Subcutaneous abdominal adipose tissue (tissue), 5 donors: ENCODE measurements at regions not wholly inside any gene's neighbourhood (a gene's known extent, or its start where the extent isn't known, plus 50 kb on each side); places are given as distances from the start of the nearest gene placed in this dataset.

Source experiments
- H3K27ac ChIP-seq: one replicate; pipeline ENCODE4 v1.7.0; 2013; ENCODE audit warnings: low read depth, mild to moderate bottlenecking, inconsistent platforms, low read length, moderate library complexity
- H3K27me3 ChIP-seq, 5 donors: one replicate each; pipeline ENCODE4 v1.7.0; 2013; ENCODE audit warnings: low read length in 5 of 5, inconsistent platforms in 1 of 5; ENCODE audit not compliant: control insufficient read depth in 5 of 5, insufficient read depth in 4 of 5
- H3K36me3 ChIP-seq, 5 donors: one replicate each; pipeline ENCODE4 v1.7.0; 2013; ENCODE audit warnings: low read length in 5 of 5; ENCODE audit not compliant: control insufficient read depth in 5 of 5, insufficient read depth in 5 of 5
- H3K4me1 ChIP-seq, 5 donors: one replicate each; pipeline ENCODE4 v1.7.0; 2013; ENCODE audit warnings: low read length in 5 of 5, mild to moderate bottlenecking in 3 of 5, moderate library complexity in 1 of 5; ENCODE audit not compliant: control insufficient read depth in 5 of 5, insufficient read depth in 5 of 5
- H3K4me3 ChIP-seq, 5 donors: one replicate each; pipeline ENCODE4 v1.7.0; 2013; ENCODE audit warnings: low read length in 5 of 5, low read depth in 1 of 5
- H3K9ac ChIP-seq, 5 donors: one replicate each; pipeline ENCODE4 v1.7.0; 2013; ENCODE audit warnings: low read length in 5 of 5, mild to moderate bottlenecking in 4 of 5, moderate library complexity in 3 of 5
- H3K9me3 ChIP-seq, 5 donors: one replicate each; pipeline ENCODE4 v1.7.0; 2013; ENCODE audit warnings: low read length in 5 of 5; ENCODE audit not compliant: control insufficient read depth in 5 of 5
- donor health status: healthy.
- donor health status: healthy.
- donor health status: healthy.
- donor health status: healthy.
- donor health status: healthy.

GRCh38 chr13:58202099-58202498 is 570.6 kb downstream of the PCDH17 start:
- no peak overlapping the region for H3K4me3 ChIP-seq
- H3K9ac ChIP-seq: no peak overlapping the region
- H3K36me3 ChIP-seq: no peaks in the 10 kb centered on the region
- no peaks in the 10 kb centered on the region for H3K27me3 ChIP-seq
- H3K9me3 ChIP-seq: no peaks in the 10 kb centered on the region
- peaks cover 0 to under 1% (median 0%) of the 10 kb centered on the region in 5 donors for H3K4me1 ChIP-seq
- no peak overlapping the region for H3K27ac ChIP-seq

DNA sequence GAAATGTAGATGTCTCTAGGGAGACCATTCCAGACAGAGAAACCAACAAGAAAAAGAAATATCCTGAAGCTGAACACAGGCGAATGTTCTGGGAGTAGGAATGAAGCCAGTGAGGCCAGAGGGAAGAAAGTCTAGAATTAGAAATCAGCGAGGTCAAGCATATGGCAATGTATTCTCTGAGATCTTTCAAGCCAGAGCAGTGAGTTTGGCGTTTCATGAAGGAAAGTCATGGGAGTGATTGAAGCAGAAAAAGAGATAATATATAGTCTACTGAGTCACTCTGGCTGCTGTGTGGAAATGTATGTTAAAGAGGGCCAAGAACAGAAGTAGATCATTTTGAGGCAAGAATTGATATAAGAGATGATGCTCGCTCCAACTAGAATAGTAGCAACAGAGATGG is 576.0 kb downstream of the PCDH17 start:
- no peak overlapping the region for H3K27ac ChIP-seq
- no peak overlapping the region for H3K9ac ChIP-seq
- H3K4me1 ChIP-seq: peaks cover 0 to 12% (median 0%) of the 10 kb centered on the region in 5 donors
- no peaks in the 10 kb centered on the region for H3K9me3 ChIP-seq
- peak overlapping the region in 1 of 5 donors; percentile 28 for H3K4me3 ChIP-seq
- H3K36me3 ChIP-seq: no peaks in the 10 kb centered on the region
- no peaks in the 10 kb centered on the region for H3K27me3 ChIP-seq

DNA sequence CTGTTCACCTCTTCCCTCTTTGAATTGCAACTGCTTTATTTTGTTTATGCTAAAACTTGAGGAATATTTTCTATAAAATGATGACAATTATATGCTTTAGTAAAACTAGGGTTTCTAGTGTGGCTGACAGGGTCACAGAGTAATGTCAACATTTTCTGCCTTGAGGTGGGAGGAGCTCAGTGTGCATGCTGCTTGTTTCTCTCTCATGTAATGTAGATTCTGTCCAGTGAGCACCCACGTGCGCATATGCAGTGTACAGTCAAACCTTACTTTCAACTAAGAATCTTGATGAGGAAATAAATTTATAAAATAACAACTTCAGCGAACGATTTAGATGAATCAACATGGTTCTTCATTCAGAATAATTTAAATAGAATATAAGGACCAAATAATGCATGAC is 603.9 kb downstream of the PCDH17 start:
- Histone ChIP-seq H3K27ac (no peak overlapping the region), H3K27me3 (peaks cover 0 to 3% (median 0%) of the 10 kb centered on the region in 5 donors), H3K9me3 (peaks cover 0 to 4% (median 0%) of the 10 kb centered on the region in 5 donors), H3K9ac (no peak overlapping the region), H3K4me3 (no peak overlapping the region), H3K36me3 (no peaks in the 10 kb centered on the region), H3K4me1 (no peaks in the 10 kb centered on the region)

GRCh38 chr13:58238972-58239773 is 607.6 kb downstream of the PCDH17 start:
- H3K9me3 ChIP-seq: peaks cover 0 to 4% (median 1%) of the 10 kb centered on the region in 5 donors
- H3K9ac ChIP-seq: no peak overlapping the region
- no peaks in the 10 kb centered on the region for H3K4me1 ChIP-seq
- H3K36me3 ChIP-seq: no peaks in the 10 kb centered on the region
- no peak overlapping the region for H3K4me3 ChIP-seq
- peaks cover 0 to 3% (median 0%) of the 10 kb centered on the region in 5 donors for H3K27me3 ChIP-seq
- no peak overlapping the region for H3K27ac ChIP-seq

GRCh38 chr13:58239774-58240268 is 608.3 kb downstream of the PCDH17 start:
- Histone ChIP-seq H3K27ac (no peak overlapping the region), H3K27me3 (peaks cover 0 to 3% (median 0%) of the 10 kb centered on the region in 5 donors), H3K9ac (no peak overlapping the region), H3K9me3 (peaks cover 0 to 4% (median 3%) of the 10 kb centered on the region in 5 donors), H3K36me3 (no peaks in the 10 kb centered on the region), H3K4me1 (no peaks in the 10 kb centered on the region), H3K4me3 (no peak overlapping the region)

DNA sequence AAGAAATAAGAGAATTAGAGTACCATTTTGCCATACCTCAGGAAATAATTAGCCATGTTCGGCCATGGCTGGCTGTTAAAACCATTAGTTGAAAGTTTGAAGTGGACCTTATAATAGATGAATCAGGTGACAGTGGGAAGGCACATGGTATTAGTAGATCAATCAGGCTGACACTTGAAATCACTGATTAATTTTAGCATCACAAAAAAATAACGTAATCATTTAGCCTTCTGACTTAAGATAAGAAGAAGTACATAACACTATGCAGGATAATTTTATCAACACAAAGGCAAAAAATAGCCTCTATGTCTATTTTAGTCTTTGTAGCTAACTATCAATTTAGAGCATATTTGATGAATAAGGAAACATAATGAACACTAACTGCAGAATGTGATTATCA is 615.5 kb downstream of the PCDH17 start:
- no peak overlapping the region for H3K27ac ChIP-seq
- no peak overlapping the region for H3K9ac ChIP-seq
- H3K4me3 ChIP-seq: no peak overlapping the region
- no peaks in the 10 kb centered on the region for H3K27me3 ChIP-seq
- H3K9me3 ChIP-seq: peaks cover 0 to 3% (median 0%) of the 10 kb centered on the region in 5 donors
- no peaks in the 10 kb centered on the region for H3K36me3 ChIP-seq
- no peaks in the 10 kb centered on the region for H3K4me1 ChIP-seq

DNA sequence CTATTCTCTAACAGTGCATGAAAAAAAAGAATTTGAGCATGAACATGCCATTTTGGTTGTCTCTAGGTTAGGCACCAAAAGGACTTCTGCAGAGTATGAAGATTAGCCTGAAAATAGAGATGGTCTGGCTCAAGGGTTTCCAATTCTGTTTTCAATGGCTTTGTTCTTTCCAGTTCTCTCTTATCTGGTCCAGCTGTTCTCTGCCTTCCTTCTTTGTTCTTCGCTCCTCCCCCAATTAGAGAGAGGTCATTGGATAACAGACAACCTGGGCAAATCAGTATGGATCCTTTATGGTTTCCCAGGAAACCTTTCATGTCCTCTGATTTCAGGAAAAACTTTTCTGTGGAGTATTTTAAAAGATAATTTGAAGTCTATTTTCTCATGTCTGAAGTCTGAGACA is 623.4 kb downstream of the PCDH17 start:
- H3K4me1 ChIP-seq: no peaks in the 10 kb centered on the region
- H3K27ac ChIP-seq: no peak overlapping the region
- H3K9me3 ChIP-seq: no peaks in the 10 kb centered on the region
- H3K36me3 ChIP-seq: no peaks in the 10 kb centered on the region
- no peak overlapping the region for H3K9ac ChIP-seq
- no peaks in the 10 kb centered on the region for H3K27me3 ChIP-seq
- H3K4me3 ChIP-seq: no peak overlapping the region

- Histone ChIP-seq H3K27ac (no peak overlapping the region), H3K27me3 (no peaks in the 10 kb centered on the region), H3K36me3 (no peaks in the 10 kb centered on the region), H3K4me1 (no peaks in the 10 kb centered on the region), H3K4me3 (no peak overlapping the region), H3K9me3 (no peaks in the 10 kb centered on the region), H3K9ac (no peak overlapping the region)
These were observed 634.7 kb downstream of the PCDH17 start for GRCh38 chr13:58266271-58266670.

GRCh38 chr13:58298556-58299135 is 667.1 kb downstream of the PCDH17 start:
- Histone ChIP-seq H3K4me1 (no peaks in the 10 kb centered on the region), H3K27ac (no peak overlapping the region)

GRCh38 chr13:58300224-58300623 is 668.7 kb downstream of the PCDH17 start:
- no peaks in the 10 kb centered on the region for H3K4me1 ChIP-seq
- no peaks in the 10 kb centered on the region for H3K27me3 ChIP-seq
- no peak overlapping the region for H3K27ac ChIP-seq
- no peaks in the 10 kb centered on the region for H3K9me3 ChIP-seq
- no peak overlapping the region for H3K9ac ChIP-seq
- H3K4me3 ChIP-seq: no peak overlapping the region
- H3K36me3 ChIP-seq: no peaks in the 10 kb centered on the region

More at GRCh38 chr13:58298556-58299135, 667.1 kb downstream of the PCDH17 start:
- no peak overlapping the region for H3K9ac ChIP-seq
- no peaks in the 10 kb centered on the region for H3K36me3 ChIP-seq
- H3K27me3 ChIP-seq: no peaks in the 10 kb centered on the region
- H3K9me3 ChIP-seq: no peaks in the 10 kb centered on the region
- H3K4me3 ChIP-seq: no peak overlapping the region
